ENCODE measurements at regions not wholly inside any gene's neighbourhood (a gene's known extent, or its start where the extent isn't known, plus 50 kb on each side); places are given as distances from the start of the nearest gene placed in this dataset.

GRCh38 chr9:111167341-111167740, 129.1 kb upstream of the LPAR1 start:
- no peaks in the 10 kb centered on the region for H3K79me2 ChIP-seq (ENCODE audit: control insufficient read depth, insufficient read depth, low read length)
- no peak overlapping the region for H3K9ac ChIP-seq (ENCODE audit: control insufficient read depth, insufficient read depth, low read length)
- H3K9me3 ChIP-seq (replicated peaks; ENCODE audit: control insufficient read depth, insufficient read depth, low read length) = no peaks in the 10 kb centered on the region; the same call in 2 of the 3 replicates
- ChIA-PET SMC1A (ENCODE audit: uncharacterized antibody, unreplicated experiment) (no interaction called here), CTCF (interaction anchor here (0.5 kb wide), 1 partner anchor 70 kb away, joined by 3 read pairs; no protein-coding TSS in a partner anchor), RAD21 (ENCODE audit: unreplicated experiment) (no interaction called here), POLR2A (no interaction called here)
- in situ Hi-C loops (cut with MboI) = no loop called here
- FAIRE-seq (no peak), ATAC-seq (no peak), DNase-seq (ENCODE audit: low read depth, low spot score) (no peak)
- TF ChIP-seq CEBPB (IDR thresholded peaks at IDR 0.05; ENCODE audit: borderline replicate concordance in 1 of 2, low read depth in 2 of 2, low read length in 2 of 2) (no peak), ZNF384 (IDR thresholded peaks at IDR 0.05; ENCODE audit: borderline replicate concordance, low read depth, low read length) (no peak), E2F8 (IDR thresholded peaks at IDR 0.05; ENCODE audit: low read depth, partially characterized antibody) (no peak), IKZF2 (IDR thresholded peaks at IDR 0.05) (no peak), SUZ12 (IDR thresholded peaks at IDR 0.05; ENCODE audit: unreplicated experiment) (no peak), SREBF1 (IDR thresholded peaks at IDR 0.05; ENCODE audit: low read length) (no peak), RFX5 (IDR thresholded peaks at IDR 0.05; ENCODE audit: low read depth, low read length) (no peak), POLR2A (IDR thresholded peaks at IDR 0.05; ENCODE audit: low read depth, low read length) (no peak), REST (IDR thresholded peaks at IDR 0.05; ENCODE audit: low read depth, low read length) (no peak), FOS (IDR thresholded peaks at IDR 0.05; ENCODE audit: borderline replicate concordance, extremely low read depth, insufficient read length) (no peak)
- intact Hi-C loops (cut with micrococcal nuclease; ENCODE audit: unreplicated experiment) = no loop called here
- BruUV-seq (replicated peaks) = no TSS peak
- 30% methylated on average over 2 of the region's 2 CpGs for WGBS (ENCODE audit: insufficient coverage, insufficient replicate concordance, low lambda C conversion rate, missing lambda C conversion rate)
- H3K27ac ChIP-seq (ENCODE audit: control insufficient read depth, insufficient read depth) = no peak overlapping the region
- H3K4me1 ChIP-seq (ENCODE audit: control insufficient read depth, insufficient read depth, low read length) = no peaks in the 10 kb centered on the region
- no peaks in the 10 kb centered on the region for H3K36me3 ChIP-seq (ENCODE audit: control insufficient read depth in 2 of 2, insufficient read depth in 2 of 2, low read length in 1 of 2)
- H2AFZ ChIP-seq (ENCODE audit: control insufficient read depth, low read depth, low read length) = no peak overlapping the region
- no peak overlapping the region for H3K4me2 ChIP-seq (ENCODE audit: control insufficient read depth, insufficient read depth)
- no peaks in the 10 kb centered on the region for H3K27me3 ChIP-seq (replicated peaks in 1 of 2; ENCODE audit: control insufficient read depth in 2 of 2, insufficient read depth in 2 of 2, low read length in 1 of 2)
- no peak overlapping the region for H3K4me3 ChIP-seq
- no peaks in the 10 kb centered on the region for H4K20me1 ChIP-seq (ENCODE audit: control insufficient read depth, insufficient read depth)

All from GM12878 (cell line).